ENCODE measurements at regions not wholly inside any gene's neighbourhood (a gene's known extent, or its start where the extent isn't known, plus 50 kb on each side); places are given as distances from the start of the nearest gene placed in this dataset.

DNA sequence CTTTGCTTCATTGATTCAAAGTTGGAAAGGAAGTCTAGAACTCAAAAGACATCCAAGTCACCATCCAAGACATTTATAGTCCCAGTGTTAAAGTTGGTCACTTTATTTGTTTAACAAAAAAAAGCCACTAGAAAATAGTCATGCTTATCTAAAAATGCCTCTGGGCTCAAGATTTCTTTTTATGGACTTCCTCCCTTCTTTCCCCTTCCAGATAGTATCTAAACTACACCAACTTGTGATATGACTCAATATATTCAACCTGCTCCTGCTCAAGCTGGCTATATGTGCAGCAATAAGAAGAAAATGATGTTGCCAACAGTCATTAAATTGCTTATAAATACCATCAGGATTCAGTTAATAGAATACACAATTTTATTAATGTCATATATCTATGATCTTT is 1177.1 kb downstream of the FLRT2 start:
- no peak overlapping the region for H3K4ac ChIP-seq (ENCODE audit: low read depth, low read length)
- BruUV-seq (replicated peaks) = no TSS peak
- dilution Hi-C loops (cut with HindIII; ENCODE audit: low sequenced_read_pairs, unreplicated experiment) = no loop called here

More for the DNA sequence above, 1177.1 kb downstream of the FLRT2 start:
- no peak overlapping the region for H3K14ac ChIP-seq (replicated peaks; ENCODE audit: low read depth, low read length)
- no peak overlapping the region for H4K5ac ChIP-seq (ENCODE audit: low read depth, low read length)
- H4K8ac ChIP-seq (ENCODE audit: low read depth in 2 of 2, low read length in 2 of 2) = no peak overlapping the region
- no peaks in the 10 kb centered on the region for H3K9me3 ChIP-seq (ENCODE audit: control insufficient read depth, insufficient read depth, low read length)
- CTCF ChIA-PET = interaction anchor here (1.8 kb wide), 1 partner anchor 10 kb away, joined by 5 read pairs; no protein-coding TSS in a partner anchor
- no peak overlapping the region for H2BK120ac ChIP-seq (ENCODE audit: low read depth, low read length)
- in situ Hi-C loops (cut with MboI; ENCODE audit: low sequenced_read_pairs) (no loop called here), intact Hi-C loops (cut with micrococcal nuclease) (no loop called here)
- no peak overlapping the region for H4K91ac ChIP-seq (ENCODE audit: insufficient read depth, low read depth, low read length)
- H2AFZ ChIP-seq (replicated peaks; ENCODE audit: low read length, poor library complexity) = no peak overlapping the region
- no peaks in the 10 kb centered on the region for H3K79me1 ChIP-seq (ENCODE audit: low read depth in 1 of 2, low read length in 2 of 2)
- no peak overlapping the region for H3K18ac ChIP-seq (ENCODE audit: low read depth, low read length)
- no peak for DNase-seq
- H3K9me1 ChIP-seq (ENCODE audit: insufficient read depth, low read length) = no peaks in the 10 kb centered on the region
- no peak overlapping the region for H3K23ac ChIP-seq (ENCODE audit: low read depth, low read length)
- TF ChIP-seq, protein P1, sequence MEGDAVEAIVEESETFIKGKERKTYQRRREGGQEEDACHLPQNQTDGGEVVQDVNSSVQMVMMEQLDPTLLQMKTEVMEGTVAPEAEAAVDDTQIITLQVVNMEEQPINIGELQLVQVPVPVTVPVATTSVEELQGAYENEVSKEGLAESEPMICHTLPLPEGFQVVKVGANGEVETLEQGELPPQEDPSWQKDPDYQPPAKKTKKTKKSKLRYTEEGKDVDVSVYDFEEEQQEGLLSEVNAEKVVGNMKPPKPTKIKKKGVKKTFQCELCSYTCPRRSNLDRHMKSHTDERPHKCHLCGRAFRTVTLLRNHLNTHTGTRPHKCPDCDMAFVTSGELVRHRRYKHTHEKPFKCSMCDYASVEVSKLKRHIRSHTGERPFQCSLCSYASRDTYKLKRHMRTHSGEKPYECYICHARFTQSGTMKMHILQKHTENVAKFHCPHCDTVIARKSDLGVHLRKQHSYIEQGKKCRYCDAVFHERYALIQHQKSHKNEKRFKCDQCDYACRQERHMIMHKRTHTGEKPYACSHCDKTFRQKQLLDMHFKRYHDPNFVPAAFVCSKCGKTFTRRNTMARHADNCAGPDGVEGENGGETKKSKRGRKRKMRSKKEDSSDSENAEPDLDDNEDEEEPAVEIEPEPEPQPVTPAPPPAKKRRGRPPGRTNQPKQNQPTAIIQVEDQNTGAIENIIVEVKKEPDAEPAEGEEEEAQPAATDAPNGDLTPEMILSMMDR (conservative IDR thresholded peaks at IDR 0.05; ENCODE audit: low read depth, low read length) = no peak
- TF ChIP-seq MAFK (IDR thresholded peaks at IDR 0.05; ENCODE audit: low read depth, low read length) = no peak
- no peak for TF ChIP-seq BHLHE40 (IDR thresholded peaks at IDR 0.05; ENCODE audit: low read depth, low read length)
- TF ChIP-seq, protein P2, sequence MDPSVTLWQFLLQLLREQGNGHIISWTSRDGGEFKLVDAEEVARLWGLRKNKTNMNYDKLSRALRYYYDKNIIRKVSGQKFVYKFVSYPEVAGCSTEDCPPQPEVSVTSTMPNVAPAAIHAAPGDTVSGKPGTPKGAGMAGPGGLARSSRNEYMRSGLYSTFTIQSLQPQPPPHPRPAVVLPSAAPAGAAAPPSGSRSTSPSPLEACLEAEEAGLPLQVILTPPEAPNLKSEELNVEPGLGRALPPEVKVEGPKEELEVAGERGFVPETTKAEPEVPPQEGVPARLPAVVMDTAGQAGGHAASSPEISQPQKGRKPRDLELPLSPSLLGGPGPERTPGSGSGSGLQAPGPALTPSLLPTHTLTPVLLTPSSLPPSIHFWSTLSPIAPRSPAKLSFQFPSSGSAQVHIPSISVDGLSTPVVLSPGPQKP (IDR thresholded peaks at IDR 0.05; ENCODE audit: borderline replicate concordance, low read depth, low read length) = no peak
- H2AK5ac ChIP-seq (ENCODE audit: low read depth, low read length) = no peak overlapping the region
- no peak overlapping the region for H2BK20ac ChIP-seq (ENCODE audit: low read depth, low read length)
- H3K4me1 ChIP-seq (ENCODE audit: control insufficient read depth, insufficient read depth, low read length) = no peaks in the 10 kb centered on the region
- no peak overlapping the region for H2AK9ac ChIP-seq (replicated peaks; ENCODE audit: low read depth, low read length, poor library complexity)
- POLR2A ChIA-PET (ENCODE audit: unreplicated experiment) = no interaction called here
- no peak overlapping the region for H3K4me2 ChIP-seq (ENCODE audit: low read depth, low read length)
- no peak overlapping the region for H3K27ac ChIP-seq (ENCODE audit: insufficient read depth, low read length)
- ATAC-seq (ENCODE audit: low read depth) = no peak
- no peak overlapping the region for H3K4me3 ChIP-seq (ENCODE audit: insufficient read depth, low read depth, low read length)
- H2BK15ac ChIP-seq (ENCODE audit: low read depth, low read length) = no peak overlapping the region
- no peak overlapping the region for H2BK5ac ChIP-seq (ENCODE audit: low read depth, low read length, poor library complexity, severe bottlenecking)
- H4K20me1 ChIP-seq (ENCODE audit: insufficient read depth, low read length) = no peaks in the 10 kb centered on the region
- H3K36me3 ChIP-seq (ENCODE audit: control insufficient read depth, insufficient read depth, low read length) = no peaks in the 10 kb centered on the region
- H3K27me3 ChIP-seq (ENCODE audit: control insufficient read depth, insufficient read depth, low read length) = no peaks in the 10 kb centered on the region
- H3K56ac ChIP-seq (ENCODE audit: extremely low read depth, insufficient read depth, low read length) = no peak overlapping the region
- no peak overlapping the region for H3K9ac ChIP-seq (ENCODE audit: low read depth, low read length)

All from IMR-90 (cell line).